ENCODE measurements at regions not wholly inside any gene's neighbourhood (a gene's known extent, or its start where the extent isn't known, plus 50 kb on each side); places are given as distances from the start of the nearest gene placed in this dataset.
"Not testable (repeated sequence)": the region's sequence is repeated elsewhere in the genome, so short reads cannot be mapped to it uniquely, and the experiment has no call there.

GRCh38 chr17:69677130-69677529 lies 262.6 kb downstream of the MAP2K6 start:
- DNase-seq = no peak

GRCh38 chr17:69678206-69678605 lies 263.7 kb downstream of the MAP2K6 start:
- DNase-seq = no peak

GRCh38 chr17:69679829-69680228 lies 265.3 kb downstream of the MAP2K6 start:
- no peak for DNase-seq

GRCh38 chr17:69684251-69684650 lies 269.8 kb downstream of the MAP2K6 start:
- no peak for DNase-seq

- DNase-seq = not testable (repeated sequence)
These were observed 270.7 kb downstream of the MAP2K6 start for GRCh38 chr17:69685150-69685549.

- DNase-seq = no peak
These were observed 276.0 kb downstream of the MAP2K6 start for GRCh38 chr17:69690531-69690930.

GRCh38 chr17:69692171-69692570 lies 277.7 kb downstream of the MAP2K6 start:
- DNase-seq = no peak

- no peak for DNase-seq
These were observed 281.1 kb downstream of the MAP2K6 start for GRCh38 chr17:69695646-69696045.

- no peak for DNase-seq
These were observed 282.2 kb downstream of the MAP2K6 start for GRCh38 chr17:69696650-69697049.

GRCh38 chr17:69698352-69698751 lies 283.9 kb downstream of the MAP2K6 start:
- DNase-seq = not testable (repeated sequence)

GRCh38 chr17:69702078-69702477 lies 287.6 kb downstream of the MAP2K6 start:
- no peak for DNase-seq

- DNase-seq = no peak
These were observed 289.3 kb downstream of the MAP2K6 start for GRCh38 chr17:69703751-69704150.

GRCh38 chr17:69704935-69705334 lies 290.4 kb downstream of the MAP2K6 start:
- no peak for DNase-seq

GRCh38 chr17:69706127-69706526 lies 291.6 kb downstream of the MAP2K6 start:
- no peak for DNase-seq

- no peak for DNase-seq
These were observed 294.9 kb downstream of the MAP2K6 start for GRCh38 chr17:69709441-69709840.

- no peak for DNase-seq
These were observed 296.4 kb downstream of the MAP2K6 start for GRCh38 chr17:69710926-69711325.

- DNase-seq = no peak
These were observed 297.0 kb downstream of the MAP2K6 start for GRCh38 chr17:69711541-69711940.

- DNase-seq = no peak
These were observed 298.4 kb downstream of the MAP2K6 start for GRCh38 chr17:69712801-69713311.

- DNase-seq = no peak
These were observed 299.3 kb downstream of the MAP2K6 start for GRCh38 chr17:69713815-69714214.

- no peak for DNase-seq
These were observed 300.2 kb downstream of the MAP2K6 start for GRCh38 chr17:69714669-69715068.

GRCh38 chr17:69715656-69716055 lies 301.2 kb downstream of the MAP2K6 start:
- no peak for DNase-seq

GRCh38 chr17:69716556-69716955 lies 302.1 kb downstream of the MAP2K6 start:
- DNase-seq = no peak

- DNase-seq = no peak
These were observed 302.7 kb downstream of the MAP2K6 start for GRCh38 chr17:69717214-69717613.

- no peak for DNase-seq
These were observed 303.3 kb downstream of the MAP2K6 start for GRCh38 chr17:69717819-69718218.

GRCh38 chr17:69719474-69720048 lies 305.1 kb downstream of the MAP2K6 start:
- no peak for DNase-seq

Data from KG1 (cell line).